PC-9 (cell line): ENCODE measurements at regions not wholly inside any gene's neighbourhood (a gene's known extent, or its start where the extent isn't known, plus 50 kb on each side); places are given as distances from the start of the nearest gene placed in this dataset.

ENCODE experiments used
- BruUV-seq: library from RNA; stranded (reverse); fragments of 400-500 nt; replicated peaks from 2 replicates; lab custom pipeline; 2021; lab: Mats Ljungman, UMichigan
- CTCF ChIA-PET: fragments of 300-600 bp; sonication (Branson Sonifier 250); formaldehyde crosslinking; loops from one replicate; lab custom pipeline; 2022; ENCODE audit warnings: antibody characterized with exemption; lab: Charles Lee
- POLR2A ChIA-PET: fragments of 300-600 bp; sonication (Branson Sonifier 250); formaldehyde crosslinking; loops from one replicate; lab custom pipeline; 2022; ENCODE audit warnings: antibody characterized with exemption; ENCODE audit not compliant: unreplicated experiment; lab: Charles Lee
- DNase-seq, 2 experiments: peaks; one replicate each; pipeline versions ENCODE4 v3.0.0 to v3.0.0-alpha.2; 2015 to 2022; ENCODE audit warnings: mixed read lengths in 1 of 2
- H2AFZ ChIP-seq: fragments of 200-600 bp; sonication (generic); 2 replicates; pipeline ENCODE4 v1.8.1; 2017; ENCODE audit warnings: antibody characterized with exemption
- H3F3A ChIP-seq: fragments of 200-600 bp; sonication (generic); 2 replicates; pipeline ENCODE4 v1.8.1; 2017; ENCODE audit warnings: antibody characterized with exemption, mild to moderate bottlenecking, low read depth; ENCODE audit not compliant: insufficient read depth
- H3K27ac ChIP-seq: fragments of 200-600 bp; sonication (generic); 2 replicates; pipeline ENCODE4 v1.6.1; 2016; ENCODE audit warnings: mixed run types
- H3K27me3 ChIP-seq: fragments of 200-600 bp; sonication (generic); 2 replicates; pipeline ENCODE4 v1.6.1; 2016; ENCODE audit warnings: low read depth, mixed run types; ENCODE audit not compliant: insufficient read depth
- H3K36me3 ChIP-seq: fragments of 200-600 bp; sonication (generic); 2 replicates; pipeline ENCODE4 v1.6.1; 2016; ENCODE audit warnings: low read depth, mixed run types
- H3K4me1 ChIP-seq: fragments of 200-600 bp; sonication (generic); replicated peaks from 2 replicates; pipeline ENCODE4 v1.6.1; 2016; ENCODE audit warnings: mixed run types; ENCODE audit not compliant: insufficient read depth
- H3K4me2 ChIP-seq: fragments of 200-600 bp; sonication (generic); 2 replicates; pipeline ENCODE4 v1.6.1; 2017; ENCODE audit warnings: mixed run types
- H3K4me3 ChIP-seq: fragments of 200-600 bp; sonication (generic); 2 replicates; pipeline ENCODE4 v1.6.1; 2016; ENCODE audit warnings: mixed run types
- H3K79me2 ChIP-seq: fragments of 200-600 bp; sonication (generic); 2 replicates; pipeline ENCODE4 v1.6.1; 2017; ENCODE audit warnings: low read depth, mixed run types
- H3K9me2 ChIP-seq: fragments of 200-600 bp; sonication (generic); 2 replicates; pipeline ENCODE4 v1.8.1; 2017; ENCODE audit warnings: mild to moderate bottlenecking; ENCODE audit not compliant: insufficient read depth
- H3K9me3 ChIP-seq: fragments of 200-600 bp; sonication (generic); 2 replicates; pipeline ENCODE4 v1.8.1; 2016; ENCODE audit warnings: low read depth; ENCODE audit not compliant: insufficient read depth
- H4K20me1 ChIP-seq: fragments of 200-600 bp; sonication (generic); 2 replicates; pipeline ENCODE4 v1.8.1; 2017; ENCODE audit not compliant: insufficient read depth
- CTCF ChIP-seq: fragments of 200-600 bp; sonication (generic); conservative IDR thresholded peaks from 2 replicates; pipeline ENCODE4 v1.6.1; 2017; ENCODE audit warnings: mixed run types, antibody characterized with exemption, mild to moderate bottlenecking, moderate library complexity
- EZH2 ChIP-seq: fragments of 200-600 bp; sonication (generic); IDR thresholded peaks from 2 replicates; pipeline ENCODE4 v1.8.0; 2017; ENCODE audit warnings: antibody characterized with exemption, low read depth
- intact Hi-C: fragments of 100-400 bp; cut with micrococcal nuclease; formaldehyde crosslinking; loops from one replicate; pipeline ENCODE4 v1.10.0; 2022; ENCODE audit not compliant: unreplicated experiment

DNA sequence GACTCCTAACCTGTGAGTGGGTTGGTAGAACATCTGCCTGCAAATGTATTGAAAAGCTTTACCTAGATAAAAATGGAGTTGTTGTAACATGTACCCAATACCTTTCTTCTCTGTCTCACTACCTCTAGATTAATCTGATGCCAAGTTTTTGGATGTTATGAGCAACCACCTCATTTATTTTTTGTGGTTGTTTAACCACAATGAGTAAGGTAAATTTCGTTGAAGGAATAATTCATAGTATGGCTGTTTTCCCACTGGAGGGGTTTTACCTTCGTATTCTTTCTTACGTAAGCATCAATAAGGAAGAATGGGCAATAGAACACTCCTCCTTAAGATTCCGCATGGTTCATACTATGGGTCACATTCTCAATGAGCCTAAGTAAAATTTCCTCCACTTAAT is 165.4 kb downstream of the CDH26 start:
- Histone ChIP-seq H4K20me1 (no peaks in the 10 kb centered on the region), H3K4me2 (no peak overlapping the region), H3K27ac (no peak overlapping the region), H3K9me3 (no peaks in the 10 kb centered on the region), H3K4me3 (no peak overlapping the region), H3K79me2 (no peaks in the 10 kb centered on the region), H3K9me2 (no peaks in the 10 kb centered on the region), H2AFZ (no peak overlapping the region), H3K4me1 (no peaks in the 10 kb centered on the region), H3K36me3 (no peaks in the 10 kb centered on the region), H3K27me3 (peaks cover 97% of the 10 kb centered on the region), H3F3A (no peaks in the 10 kb centered on the region)
- CTCF ChIA-PET, result no interaction called here
- no TSS peak for BruUV-seq
- DNase-seq, result no peak
- intact Hi-C loops, result no loop called here
- POLR2A ChIA-PET, result no interaction called here
- TF ChIP-seq CTCF (no peak), EZH2 (no peak)

- H3K9me3 ChIP-seq, result no peaks in the 10 kb centered on the region
- DNase-seq, result no peak
- BruUV-seq, result no TSS peak
- no peaks in the 10 kb centered on the region for H3K36me3 ChIP-seq
- H3K4me3 ChIP-seq, result no peak overlapping the region
- ChIA-PET CTCF (no interaction called here), POLR2A (no interaction called here)
- no peaks in the 10 kb centered on the region for H3K79me2 ChIP-seq
- intact Hi-C loops, result no loop called here
- H3K4me2 ChIP-seq, result no peak overlapping the region
- no peaks in the 10 kb centered on the region for H4K20me1 ChIP-seq
- no peak overlapping the region for H2AFZ ChIP-seq
- TF ChIP-seq CTCF, result no peak
- no peak for TF ChIP-seq EZH2
- H3F3A ChIP-seq, result no peaks in the 10 kb centered on the region
- no peaks in the 10 kb centered on the region for H3K4me1 ChIP-seq
- H3K9me2 ChIP-seq, result no peaks in the 10 kb centered on the region
- peaks cover 95% of the 10 kb centered on the region for H3K27me3 ChIP-seq
- no peak overlapping the region for H3K27ac ChIP-seq
These were observed 166.7 kb downstream of the CDH26 start for GRCh38 chr20:60124776-60125381.

GRCh38 chr20:60125513-60125912 is 167.3 kb downstream of the CDH26 start:
- no peak for DNase-seq
- no peaks in the 10 kb centered on the region for H3K36me3 ChIP-seq
- no TSS peak for BruUV-seq
- H3K27ac ChIP-seq, result no peak overlapping the region
- H3K4me2 ChIP-seq, result no peak overlapping the region
- H2AFZ ChIP-seq, result no peak overlapping the region
- no peaks in the 10 kb centered on the region for H4K20me1 ChIP-seq
- H3K4me3 ChIP-seq, result no peak overlapping the region
- peaks cover 88% of the 10 kb centered on the region for H3K27me3 ChIP-seq
- CTCF ChIA-PET, result no interaction called here
- no peaks in the 10 kb centered on the region for H3F3A ChIP-seq
- TF ChIP-seq EZH2, result no peak
- H3K9me3 ChIP-seq, result no peaks in the 10 kb centered on the region
- no peaks in the 10 kb centered on the region for H3K79me2 ChIP-seq
- intact Hi-C loops, result no loop called here
- no peaks in the 10 kb centered on the region for H3K9me2 ChIP-seq
- POLR2A ChIA-PET, result no interaction called here
- H3K4me1 ChIP-seq, result no peaks in the 10 kb centered on the region

DNA sequence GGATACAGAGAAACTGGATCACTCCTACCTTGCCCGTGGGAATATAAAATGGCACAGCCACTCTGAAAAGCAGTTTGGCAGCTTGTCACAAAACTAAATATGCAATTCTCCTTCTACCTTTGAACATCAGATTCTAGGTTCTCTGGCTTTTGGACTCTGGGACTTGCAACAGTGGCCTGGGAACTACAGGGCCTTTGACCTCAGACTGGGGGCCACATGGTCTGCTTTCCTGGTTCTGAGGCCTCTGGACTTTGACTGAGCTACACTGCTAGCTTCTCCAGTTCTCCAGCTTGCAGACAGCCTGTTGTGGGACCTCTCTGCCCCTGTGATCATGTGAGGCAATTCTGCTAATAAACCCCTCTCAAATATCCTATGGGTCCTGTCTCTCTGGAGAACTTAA is 168.8 kb downstream of the CDH26 start:
- intact Hi-C loops, result no loop called here
- no peak for TF ChIP-seq EZH2
- no peak for TF ChIP-seq CTCF
- H3K4me1 ChIP-seq, result no peaks in the 10 kb centered on the region
- DNase-seq, result no peak
- no peaks in the 10 kb centered on the region for H3F3A ChIP-seq
- H2AFZ ChIP-seq, result no peak overlapping the region
- peaks cover 74% of the 10 kb centered on the region for H3K27me3 ChIP-seq
- H3K27ac ChIP-seq, result no peak overlapping the region
- no peaks in the 10 kb centered on the region for H3K79me2 ChIP-seq
- POLR2A ChIA-PET, result no interaction called here
- no peak overlapping the region for H3K4me3 ChIP-seq
- no peaks in the 10 kb centered on the region for H4K20me1 ChIP-seq
- BruUV-seq, result no TSS peak
- no peaks in the 10 kb centered on the region for H3K36me3 ChIP-seq
- H3K9me2 ChIP-seq, result no peaks in the 10 kb centered on the region
- CTCF ChIA-PET, result no interaction called here
- no peaks in the 10 kb centered on the region for H3K9me3 ChIP-seq
- no peak overlapping the region for H3K4me2 ChIP-seq
